ENCODE measurements at regions not wholly inside any gene's neighbourhood (a gene's known extent, or its start where the extent isn't known, plus 50 kb on each side); places are given as distances from the start of the nearest gene placed in this dataset.

GRCh38 chr3:107942951-107943749 lies 147.7 kb downstream of the CD47 start:
- peaks cover 5% of the 10 kb centered on the region for H3K4me1 Mint-ChIP-seq
- WGBS (ENCODE audit: insufficient coverage): no CpG with 5 or more reads among the region's 5 CpGs
- H2AFZ ChIP-seq (ENCODE audit: insufficient read depth, low read depth, low read length, poor library complexity, severe bottlenecking): no peak overlapping the region
- no peak overlapping the region for H3K4me2 ChIP-seq (replicated peaks; ENCODE audit: extremely low read depth, low read length, poor library complexity, severe bottlenecking)
- H3K79me2 ChIP-seq (ENCODE audit: insufficient read depth, low read length): no peaks in the 10 kb centered on the region
- H3K4me1 ChIP-seq (ENCODE audit: control insufficient read depth in 1 of 2, insufficient read depth in 2 of 2, low read length in 2 of 2): peaks cover 0 to 6% of the 10 kb centered on the region in 2 donors
- H3K9me3 ChIP-seq (replicated peaks in 1 of 2; ENCODE audit: control insufficient read depth in 1 of 2, insufficient read depth in 1 of 2, low read length in 2 of 2): no peaks in the 10 kb centered on the region
- H3K27me3 ChIP-seq (ENCODE audit: control insufficient read depth in 2 of 2, insufficient read depth in 2 of 2, low read length in 2 of 2): peaks cover 0 to 2% of the 10 kb centered on the region in 2 donors
- no peaks in the 10 kb centered on the region for H4K20me1 ChIP-seq (ENCODE audit: insufficient read depth, low read length)
- DNase-seq: no peak
- H3K4me3 Mint-ChIP-seq: no peak overlapping the region
- no peak overlapping the region for H3K9ac ChIP-seq (ENCODE audit: insufficient read depth, low read length, poor library complexity, severe bottlenecking)
- H3K27me3 Mint-ChIP-seq (ENCODE audit: low read depth in 3 of 3): peaks cover 0 to 2% (median 1%) of the 10 kb centered on the region in 3 donors
- H3K36me3 Mint-ChIP-seq: peaks cover 0 to 3% of the 10 kb centered on the region in 2 donors
- H3K27ac Mint-ChIP-seq: peak overlapping the region in 1 of 7 donors; percentile 55
- TF ChIP-seq CTCF (IDR thresholded peaks at IDR 0.05): no peak
- no peaks in the 10 kb centered on the region for H3K36me3 ChIP-seq (replicated peaks in 1 of 2; ENCODE audit: control insufficient read depth in 1 of 2, insufficient read depth in 2 of 2, low read length in 2 of 2)
- intact Hi-C loops (cut with micrococcal nuclease): no loop called here
- H3K4me3 ChIP-seq (replicated peaks in 1 of 3; ENCODE audit: low read depth in 2 of 3, low read length in 3 of 3): no peak overlapping the region
- no peak overlapping the region for H3K27ac ChIP-seq (ENCODE audit: low read depth in 1 of 2, low read length in 2 of 2)
- H3K9me3 Mint-ChIP-seq: peaks cover 0 to 2% (median 0%) of the 10 kb centered on the region in 7 donors

GRCh38 chr3:107942244-107942643 lies 148.6 kb downstream of the CD47 start:
- no peak for DNase-seq

More at GRCh38 chr3:107942244-107942643, 148.6 kb downstream of the CD47 start:
- no peaks in the 10 kb centered on the region for H3K36me3 ChIP-seq (replicated peaks in 1 of 2; ENCODE audit: control insufficient read depth in 1 of 2, insufficient read depth in 2 of 2, low read length in 2 of 2)
- 60% methylated on average over 1 of the region's 6 CpGs for WGBS (ENCODE audit: insufficient coverage)
- intact Hi-C loops (cut with micrococcal nuclease): no loop called here
- no peak overlapping the region for H3K4me3 ChIP-seq (replicated peaks in 1 of 3; ENCODE audit: low read depth in 2 of 3, low read length in 3 of 3)
- H3K79me2 ChIP-seq (ENCODE audit: insufficient read depth, low read length): no peaks in the 10 kb centered on the region
- no peak overlapping the region for H3K4me2 ChIP-seq (replicated peaks; ENCODE audit: extremely low read depth, low read length, poor library complexity, severe bottlenecking)
- no peaks in the 10 kb centered on the region for H3K9me3 ChIP-seq (replicated peaks in 1 of 2; ENCODE audit: control insufficient read depth in 1 of 2, insufficient read depth in 1 of 2, low read length in 2 of 2)
- H3K27ac ChIP-seq (ENCODE audit: low read depth in 1 of 2, low read length in 2 of 2): no peak overlapping the region
- H3K4me1 ChIP-seq (ENCODE audit: control insufficient read depth in 1 of 2, insufficient read depth in 2 of 2, low read length in 2 of 2): peaks cover 0 to 6% of the 10 kb centered on the region in 2 donors
- H2AFZ ChIP-seq (ENCODE audit: insufficient read depth, low read depth, low read length, poor library complexity, severe bottlenecking): no peak overlapping the region
- no peak for TF ChIP-seq CTCF (IDR thresholded peaks at IDR 0.05)
- Mint-ChIP-seq H3K27me3 (ENCODE audit: low read depth in 3 of 3) (peaks cover 0 to 2% (median 0%) of the 10 kb centered on the region in 3 donors), H3K4me1 (peaks cover 7% of the 10 kb centered on the region), H3K4me3 (no peak overlapping the region), H3K9me3 (peaks cover 0 to 2% (median 0%) of the 10 kb centered on the region in 7 donors), H3K27ac (no peak overlapping the region), H3K36me3 (peaks cover 0 to 3% of the 10 kb centered on the region in 2 donors)
- no peak overlapping the region for H3K9ac ChIP-seq (ENCODE audit: insufficient read depth, low read length, poor library complexity, severe bottlenecking)
- H4K20me1 ChIP-seq (ENCODE audit: insufficient read depth, low read length): no peaks in the 10 kb centered on the region
- peaks cover 0 to 2% of the 10 kb centered on the region in 2 donors for H3K27me3 ChIP-seq (ENCODE audit: control insufficient read depth in 2 of 2, insufficient read depth in 2 of 2, low read length in 2 of 2)
